ENCODE measurements at regions not wholly inside any gene's neighbourhood (a gene's known extent, or its start where the extent isn't known, plus 50 kb on each side); places are given as distances from the start of the nearest gene placed in this dataset.

DNA sequence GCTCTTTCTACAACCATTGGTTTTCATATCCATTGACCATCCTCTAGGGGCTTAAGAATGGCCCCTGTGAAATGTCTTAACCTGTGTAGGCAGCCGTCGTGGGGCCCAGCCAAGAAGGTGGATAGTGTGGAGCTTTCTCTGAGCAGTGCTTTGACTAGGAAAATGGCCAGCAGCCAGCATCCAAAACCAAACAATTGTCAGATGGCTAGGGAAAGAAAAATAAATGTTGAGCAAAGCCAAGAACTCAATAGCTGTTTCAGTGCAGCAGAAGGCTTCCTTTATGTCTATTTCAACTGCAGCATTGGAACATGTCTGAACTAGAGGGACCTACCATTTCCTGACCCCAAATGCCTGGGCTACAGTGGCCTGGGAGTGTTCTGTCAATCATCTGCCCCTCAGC lies 374.9 kb downstream of the TLE4 start:
- no peaks in the 10 kb centered on the region for H3K4me1 Mint-ChIP-seq
- no peaks in the 10 kb centered on the region for H3K27me3 Mint-ChIP-seq (ENCODE audit: low read depth)
- H3K36me3 Mint-ChIP-seq (ENCODE audit: low read depth), result no peaks in the 10 kb centered on the region
- TF ChIP-seq, protein P1, sequence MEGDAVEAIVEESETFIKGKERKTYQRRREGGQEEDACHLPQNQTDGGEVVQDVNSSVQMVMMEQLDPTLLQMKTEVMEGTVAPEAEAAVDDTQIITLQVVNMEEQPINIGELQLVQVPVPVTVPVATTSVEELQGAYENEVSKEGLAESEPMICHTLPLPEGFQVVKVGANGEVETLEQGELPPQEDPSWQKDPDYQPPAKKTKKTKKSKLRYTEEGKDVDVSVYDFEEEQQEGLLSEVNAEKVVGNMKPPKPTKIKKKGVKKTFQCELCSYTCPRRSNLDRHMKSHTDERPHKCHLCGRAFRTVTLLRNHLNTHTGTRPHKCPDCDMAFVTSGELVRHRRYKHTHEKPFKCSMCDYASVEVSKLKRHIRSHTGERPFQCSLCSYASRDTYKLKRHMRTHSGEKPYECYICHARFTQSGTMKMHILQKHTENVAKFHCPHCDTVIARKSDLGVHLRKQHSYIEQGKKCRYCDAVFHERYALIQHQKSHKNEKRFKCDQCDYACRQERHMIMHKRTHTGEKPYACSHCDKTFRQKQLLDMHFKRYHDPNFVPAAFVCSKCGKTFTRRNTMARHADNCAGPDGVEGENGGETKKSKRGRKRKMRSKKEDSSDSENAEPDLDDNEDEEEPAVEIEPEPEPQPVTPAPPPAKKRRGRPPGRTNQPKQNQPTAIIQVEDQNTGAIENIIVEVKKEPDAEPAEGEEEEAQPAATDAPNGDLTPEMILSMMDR (IDR thresholded peaks at IDR 0.05; ENCODE audit: unreplicated experiment in 3 of 3), result no peak
- no peaks in the 10 kb centered on the region for H3K9me3 Mint-ChIP-seq
- no peak overlapping the region for H3K27ac Mint-ChIP-seq
- H3K4me3 Mint-ChIP-seq, result no peak overlapping the region

GRCh38 chr9:79945495-79945894 lies 373.7 kb downstream of the TLE4 start:
- Mint-ChIP-seq H3K36me3 (ENCODE audit: low read depth) (no peaks in the 10 kb centered on the region), H3K4me1 (no peaks in the 10 kb centered on the region), H3K9me3 (no peaks in the 10 kb centered on the region), H3K27ac (no peak overlapping the region), H3K27me3 (ENCODE audit: low read depth) (no peaks in the 10 kb centered on the region), H3K4me3 (no peak overlapping the region)
- TF ChIP-seq, protein P1 (IDR thresholded peaks at IDR 0.05; ENCODE audit: unreplicated experiment in 3 of 3), result no peak

DNA sequence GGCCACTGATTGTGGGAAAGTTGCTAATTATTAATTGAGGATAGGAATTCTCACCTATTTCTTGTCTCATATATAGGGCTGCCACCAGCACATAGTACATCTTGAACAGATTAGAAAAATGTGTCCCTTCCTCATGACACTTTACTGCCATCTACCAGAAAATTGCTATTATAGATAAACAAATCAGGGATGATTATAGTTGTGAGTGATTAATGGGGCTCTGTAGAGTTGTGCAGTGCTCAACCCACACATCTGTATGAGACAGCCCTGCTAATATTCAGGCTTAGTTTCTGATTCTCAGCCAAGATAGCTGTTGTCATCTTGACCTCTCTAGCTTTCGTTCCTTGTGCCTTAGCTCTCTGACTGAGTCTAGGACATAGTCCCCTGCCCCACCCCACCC lies 373.3 kb downstream of the TLE4 start:
- Mint-ChIP-seq H3K27me3 (ENCODE audit: low read depth) (no peaks in the 10 kb centered on the region), H3K27ac (no peak overlapping the region), H3K4me3 (no peak overlapping the region), H3K9me3 (no peaks in the 10 kb centered on the region), H3K4me1 (no peaks in the 10 kb centered on the region), H3K36me3 (ENCODE audit: low read depth) (no peaks in the 10 kb centered on the region)
- TF ChIP-seq, protein P1 (IDR thresholded peaks at IDR 0.05; ENCODE audit: unreplicated experiment in 3 of 3), result no peak

DNA sequence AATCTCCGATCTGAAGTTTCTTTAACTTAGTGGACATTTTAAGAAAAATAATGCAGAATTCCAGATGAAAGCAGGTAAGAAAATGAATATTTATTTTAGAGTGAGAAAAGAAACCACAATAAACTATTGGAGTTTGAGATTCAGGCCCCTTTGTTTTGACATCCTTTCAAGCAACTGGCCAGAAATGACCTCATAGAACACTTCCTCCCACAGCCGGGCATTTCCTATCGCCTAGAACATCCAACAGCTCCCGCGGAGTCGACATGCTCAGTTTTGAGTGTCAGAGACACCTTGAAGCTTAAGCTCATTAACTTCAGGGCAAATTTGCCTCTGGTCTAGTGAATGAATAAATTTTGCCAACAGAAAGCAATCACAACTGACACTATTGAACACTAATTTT lies 369.2 kb downstream of the TLE4 start:
- no peaks in the 10 kb centered on the region for H3K4me1 Mint-ChIP-seq
- H3K27me3 Mint-ChIP-seq (ENCODE audit: low read depth), result peaks cover 7% of the 10 kb centered on the region
- H3K4me3 Mint-ChIP-seq, result no peak overlapping the region
- TF ChIP-seq, protein P1 (IDR thresholded peaks at IDR 0.05; ENCODE audit: unreplicated experiment in 3 of 3), result no peak
- no peaks in the 10 kb centered on the region for H3K36me3 Mint-ChIP-seq (ENCODE audit: low read depth)
- H3K9me3 Mint-ChIP-seq, result no peaks in the 10 kb centered on the region
- no peak overlapping the region for H3K27ac Mint-ChIP-seq

- H3K4me1 Mint-ChIP-seq, result no peaks in the 10 kb centered on the region
- H3K27ac Mint-ChIP-seq, result no peak overlapping the region
- H3K4me3 Mint-ChIP-seq, result no peak overlapping the region
- H3K9me3 Mint-ChIP-seq, result no peaks in the 10 kb centered on the region
- H3K27me3 Mint-ChIP-seq (ENCODE audit: low read depth), result peaks cover 7% of the 10 kb centered on the region
- TF ChIP-seq, protein P1 (IDR thresholded peaks at IDR 0.05; ENCODE audit: unreplicated experiment in 3 of 3), result no peak
- no peaks in the 10 kb centered on the region for H3K36me3 Mint-ChIP-seq (ENCODE audit: low read depth)
These were observed 368.1 kb downstream of the TLE4 start for GRCh38 chr9:79939819-79940218.

- Mint-ChIP-seq H3K27ac (no peak overlapping the region), H3K9me3 (no peaks in the 10 kb centered on the region), H3K27me3 (ENCODE audit: low read depth) (peaks cover 7% of the 10 kb centered on the region), H3K4me3 (no peak overlapping the region), H3K36me3 (ENCODE audit: low read depth) (no peaks in the 10 kb centered on the region), H3K4me1 (no peaks in the 10 kb centered on the region)
- TF ChIP-seq, protein P1 (IDR thresholded peaks at IDR 0.05; ENCODE audit: unreplicated experiment in 3 of 3), result no peak
These were observed 364.6 kb downstream of the TLE4 start for GRCh38 chr9:79936336-79936735.
